Trophoblast cell (in vitro differentiated cells and primary cell): ENCODE measurements at regions not wholly inside any gene's neighbourhood (a gene's known extent, or its start where the extent isn't known, plus 50 kb on each side); places are given as distances from the start of the nearest gene placed in this dataset.

Experiments
- DNase-seq, 2 donors: peaks; one replicate each; pipeline ENCODE4 v3.0.0-alpha.2; 2016
- H2AFZ ChIP-seq: 2 replicates; pipeline ENCODE4 v1.6.1; 2013; ENCODE audit warnings: low read length, moderate library complexity, mild to moderate bottlenecking; ENCODE audit not compliant: insufficient read depth, poor library complexity
- H2AK5ac ChIP-seq: 2 replicates; pipeline ENCODE4 v1.6.1; 2013; ENCODE audit warnings: mild to moderate bottlenecking, low read length
- H2BK120ac ChIP-seq: 2 replicates; pipeline ENCODE4 v1.6.1; 2013; ENCODE audit warnings: low read length, mild to moderate bottlenecking, moderate library complexity; ENCODE audit not compliant: insufficient read depth, poor library complexity
- H2BK12ac ChIP-seq: 2 replicates; pipeline ENCODE4 v1.6.1; 2013; ENCODE audit warnings: mild to moderate bottlenecking, low read length, moderate library complexity
- H2BK5ac ChIP-seq: 2 replicates; pipeline ENCODE4 v1.6.1; 2013; ENCODE audit warnings: low read length, low read depth, moderate library complexity, mild to moderate bottlenecking; ENCODE audit not compliant: poor library complexity
- H3K14ac ChIP-seq: 2 replicates; pipeline ENCODE4 v1.6.1; 2013; ENCODE audit warnings: mild to moderate bottlenecking, low read length
- H3K18ac ChIP-seq: 2 replicates; pipeline ENCODE4 v1.6.1; 2013; ENCODE audit warnings: mild to moderate bottlenecking, low read length
- H3K23ac ChIP-seq: 2 replicates; pipeline ENCODE4 v1.6.1; 2013; ENCODE audit warnings: low read length
- H3K27ac ChIP-seq: 2 replicates; pipeline ENCODE4 v1.5.1; 2013; ENCODE audit warnings: low read depth, mild to moderate bottlenecking, inconsistent platforms, low read length, moderate library complexity
- H3K27me3 ChIP-seq: 2 replicates; pipeline ENCODE4 v1.6.1; 2013; ENCODE audit warnings: inconsistent platforms, mild to moderate bottlenecking, low read length, moderate library complexity; ENCODE audit not compliant: insufficient read depth
- H3K36me3 ChIP-seq, 2 experiments: 1 replicate in 1 of 2; 2 replicates in 1 of 2; pipeline ENCODE4 v1.6.1; 2013; ENCODE audit warnings: low read length in 2 of 2, mild to moderate bottlenecking in 2 of 2, moderate library complexity in 1 of 2; ENCODE audit not compliant: insufficient read depth in 2 of 2, control insufficient read depth in 1 of 2
- H3K4ac ChIP-seq: 2 replicates; pipeline ENCODE4 v1.6.1; 2013; ENCODE audit warnings: low read depth, mild to moderate bottlenecking, low read length, moderate library complexity
- H3K4me1 ChIP-seq, 2 experiments: 1 replicate in 1 of 2; 2 replicates in 1 of 2; pipeline ENCODE4 v1.6.1; 2013; ENCODE audit warnings: low read length in 2 of 2, mild to moderate bottlenecking in 2 of 2, moderate library complexity in 1 of 2; ENCODE audit not compliant: insufficient read depth in 2 of 2, control insufficient read depth in 1 of 2
- H3K4me2 ChIP-seq: 2 replicates; pipeline ENCODE4 v1.6.1; 2013; ENCODE audit warnings: inconsistent platforms, mild to moderate bottlenecking, low read length, moderate library complexity
- H3K4me3 ChIP-seq: 2 replicates; pipeline ENCODE4 v1.5.1; 2013; ENCODE audit warnings: mild to moderate bottlenecking, low read depth, low read length, inconsistent platforms
- H3K79me1 ChIP-seq: one replicate; pipeline ENCODE4 v1.6.1; 2013; ENCODE audit warnings: low read length
- H3K79me2 ChIP-seq: 2 replicates; pipeline ENCODE4 v1.6.1; 2013; ENCODE audit warnings: low read length, mild to moderate bottlenecking; ENCODE audit not compliant: control insufficient read depth, insufficient read depth, poor library complexity
- H3K9ac ChIP-seq: 2 replicates; pipeline ENCODE4 v1.6.1; 2013; ENCODE audit warnings: mild to moderate bottlenecking, low read length
- H3K9me3 ChIP-seq: 2 replicates; pipeline ENCODE4 v1.6.1; 2013; ENCODE audit warnings: low read depth, mild to moderate bottlenecking, control low read depth, inconsistent platforms, low read length; ENCODE audit not compliant: insufficient read depth
- H4K12ac ChIP-seq: 2 replicates; pipeline ENCODE4 v1.6.1; 2013; ENCODE audit warnings: low read depth, mild to moderate bottlenecking, low read length, moderate library complexity
- H4K8ac ChIP-seq: 2 replicates; pipeline ENCODE4 v1.6.1; 2013; ENCODE audit warnings: low read depth, mild to moderate bottlenecking, low read length, moderate library complexity
- H4K91ac ChIP-seq: one replicate; pipeline ENCODE4 v1.6.1; 2013; ENCODE audit warnings: low read depth, mild to moderate bottlenecking, low read length, moderate library complexity
- WGBS: extraction: QIAGEN DNeasy Blood & Tissue Kit; methylation state at CpG from one replicate; pipeline ENCODE4 v1.1.7; 2013; ENCODE audit warnings: missing lambda C conversion rate; ENCODE audit not compliant: insufficient read length, insufficient coverage; ENCODE audit errors: extremely low coverage; 5-methylcytosine and 5-hydroxymethylcytosine counted together

DNA sequence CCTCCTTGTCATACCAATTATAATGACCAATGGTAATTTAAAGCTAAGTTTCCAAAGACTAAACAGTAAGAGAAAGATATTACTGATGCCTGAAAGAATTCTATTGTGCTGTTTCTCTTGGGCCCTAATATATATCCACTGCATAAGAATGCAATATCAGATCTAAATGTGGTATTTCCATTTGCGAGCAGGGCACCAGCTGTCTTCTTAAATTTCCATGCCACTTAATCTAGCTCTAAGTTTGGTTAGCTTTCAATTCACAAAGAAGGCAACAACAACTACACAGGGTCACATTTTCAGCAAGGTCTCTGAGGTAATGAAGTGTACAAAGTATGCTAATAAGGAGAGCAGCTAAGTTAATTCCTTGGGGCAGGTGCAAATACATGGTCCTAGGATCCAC, 315.7 kb downstream of the GPR37 start:
- no peak overlapping the region for H3K4me3 ChIP-seq
- H3K4me1 ChIP-seq, result no peaks in the 10 kb centered on the region
- no peak overlapping the region for H2BK120ac ChIP-seq
- H4K8ac ChIP-seq, result no peak overlapping the region
- no peak overlapping the region for H3K14ac ChIP-seq
- H3K79me2 ChIP-seq, result no peaks in the 10 kb centered on the region
- H3K4me2 ChIP-seq, result no peak overlapping the region
- H3K9ac ChIP-seq, result no peak overlapping the region
- peak in 1 of 2 donors; percentile 31 for DNase-seq
- no peak overlapping the region for H3K27ac ChIP-seq
- no peak overlapping the region for H2AFZ ChIP-seq
- no CpG with 5 or more reads among the region's 1 CpG for WGBS
- no peak overlapping the region for H4K91ac ChIP-seq
- no peak overlapping the region for H3K23ac ChIP-seq
- no peaks in the 10 kb centered on the region for H3K27me3 ChIP-seq
- H3K18ac ChIP-seq, result no peak overlapping the region
- H3K9me3 ChIP-seq, result no peaks in the 10 kb centered on the region
- H4K12ac ChIP-seq, result no peak overlapping the region
- H2AK5ac ChIP-seq, result no peak overlapping the region
- H3K79me1 ChIP-seq, result no peaks in the 10 kb centered on the region
- no peak overlapping the region for H3K4ac ChIP-seq
- H3K36me3 ChIP-seq, result no peaks in the 10 kb centered on the region
- no peak overlapping the region for H2BK12ac ChIP-seq
- no peak overlapping the region for H2BK5ac ChIP-seq

DNA sequence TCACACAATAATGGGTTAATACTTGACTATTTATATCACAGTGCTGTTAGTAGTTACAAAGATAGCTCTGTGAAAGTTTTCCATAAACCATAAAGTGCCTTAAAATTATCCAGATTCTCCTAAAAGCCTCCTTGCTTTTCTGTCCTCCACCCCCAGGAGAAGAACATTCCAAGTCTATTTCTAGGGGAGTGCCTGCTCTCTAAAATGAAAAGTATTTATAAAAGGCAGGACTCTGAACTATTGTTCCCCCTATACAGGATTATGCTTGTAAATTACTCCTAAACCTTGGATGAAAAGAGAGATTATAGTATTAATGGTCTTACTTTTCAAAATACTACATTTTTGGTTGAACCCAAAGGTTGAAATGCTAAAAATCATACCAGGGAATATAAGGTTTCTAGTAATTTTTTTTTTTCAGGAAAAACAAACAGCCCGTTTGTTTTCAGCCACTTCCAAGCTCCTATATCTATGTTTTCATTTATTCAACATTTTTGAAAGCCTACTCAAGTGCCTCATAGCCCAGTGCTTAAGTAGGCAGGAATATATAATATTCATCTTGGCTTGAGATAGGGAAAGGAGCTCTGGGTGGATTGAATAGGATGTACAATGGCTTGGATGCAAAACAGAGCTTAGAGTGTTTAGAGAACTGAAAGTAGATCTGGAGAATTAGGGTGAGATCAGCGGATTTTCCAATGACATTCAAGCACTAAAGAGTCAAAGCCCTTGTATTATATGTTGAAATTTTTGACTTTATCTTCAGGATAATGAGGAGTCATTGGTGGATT, 320.7 kb downstream of the GPR37 start:
- Histone ChIP-seq H4K8ac (no peak overlapping the region), H3K23ac (no peak overlapping the region), H3K9me3 (no peaks in the 10 kb centered on the region), H3K79me2 (no peaks in the 10 kb centered on the region), H4K12ac (no peak overlapping the region), H3K4me2 (no peak overlapping the region), H2BK120ac (no peak overlapping the region), H2BK5ac (no peak overlapping the region), H3K14ac (no peak overlapping the region), H2BK12ac (no peak overlapping the region), H3K4ac (no peak overlapping the region), H2AK5ac (no peak overlapping the region), H3K27ac (no peak overlapping the region), H3K36me3 (no peaks in the 10 kb centered on the region), H3K4me3 (no peak overlapping the region), H4K91ac (no peak overlapping the region), H3K18ac (no peak overlapping the region), H3K9ac (no peak overlapping the region), H2AFZ (no peak overlapping the region), H3K27me3 (no peaks in the 10 kb centered on the region), H3K4me1 (no peaks in the 10 kb centered on the region), H3K79me1 (no peaks in the 10 kb centered on the region)
- DNase-seq, result no peak
- no CpG with 5 or more reads among the region's 2 CpGs for WGBS

DNA sequence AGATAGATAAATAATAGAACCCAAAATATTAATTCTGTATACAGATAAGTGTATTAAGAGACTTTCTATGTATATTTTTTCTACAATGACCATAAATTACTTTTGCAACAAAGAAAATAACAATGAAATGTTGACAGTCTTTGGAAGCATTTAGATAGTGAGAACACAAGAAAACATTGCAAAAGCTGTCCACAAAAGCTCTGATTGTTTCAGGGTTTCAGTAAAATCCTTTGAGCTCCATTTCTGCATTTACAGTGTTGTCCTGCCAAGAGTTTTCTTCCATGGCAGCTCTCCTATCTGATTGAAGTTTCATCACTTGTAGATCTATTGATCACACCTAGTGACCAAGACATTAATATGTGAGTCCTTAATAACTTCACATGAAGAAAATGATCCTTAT, 321.8 kb downstream of the GPR37 start:
- no peak overlapping the region for H4K91ac ChIP-seq
- no peak for DNase-seq
- H3K9ac ChIP-seq, result no peak overlapping the region

DNA sequence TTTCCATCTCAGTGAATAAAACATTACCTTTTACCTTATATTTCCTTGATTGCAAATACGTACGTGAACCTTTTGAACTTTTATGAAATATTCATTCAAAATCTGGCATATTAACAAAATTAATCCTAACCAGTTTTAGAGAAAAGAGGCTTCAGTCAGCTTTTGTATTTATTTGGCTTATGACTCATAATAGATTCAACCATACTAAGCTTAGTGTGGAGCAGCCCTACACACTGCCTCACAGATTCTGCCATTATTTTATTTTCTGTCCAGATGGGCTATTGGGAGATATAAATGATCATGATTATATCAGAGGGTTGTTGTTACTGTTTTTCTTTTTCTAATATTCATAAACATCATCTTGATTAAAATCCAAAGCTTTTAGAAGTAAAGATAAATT, 325.5 kb downstream of the GPR37 start:
- Histone ChIP-seq H3K4me1 (no peaks in the 10 kb centered on the region), H3K4me2 (no peak overlapping the region), H3K9ac (no peak overlapping the region), H3K27me3 (no peaks in the 10 kb centered on the region), H2AFZ (no peak overlapping the region), H3K79me2 (no peaks in the 10 kb centered on the region), H3K36me3 (no peaks in the 10 kb centered on the region), H2BK5ac (no peak overlapping the region), H2BK12ac (no peak overlapping the region), H3K4ac (no peak overlapping the region), H3K9me3 (no peaks in the 10 kb centered on the region), H2AK5ac (no peak overlapping the region), H4K91ac (no peak overlapping the region), H3K4me3 (no peak overlapping the region), H3K14ac (no peak overlapping the region), H4K8ac (no peak overlapping the region), H3K18ac (no peak overlapping the region), H2BK120ac (no peak overlapping the region), H3K27ac (no peak overlapping the region), H3K79me1 (no peaks in the 10 kb centered on the region), H3K23ac (no peak overlapping the region), H4K12ac (no peak overlapping the region)
- no CpG with 5 or more reads among the region's 2 CpGs for WGBS
- DNase-seq, result no peak

More for the DNA sequence above, 321.8 kb downstream of the GPR37 start:
- Histone ChIP-seq H4K12ac (no peak overlapping the region), H3K4me3 (no peak overlapping the region), H3K9me3 (no peaks in the 10 kb centered on the region), H3K4ac (no peak overlapping the region), H2BK120ac (no peak overlapping the region), H2AFZ (no peak overlapping the region), H2AK5ac (no peak overlapping the region), H3K27ac (no peak overlapping the region), H3K4me2 (no peak overlapping the region), H3K14ac (no peak overlapping the region), H4K8ac (no peak overlapping the region), H3K18ac (no peak overlapping the region), H3K36me3 (no peaks in the 10 kb centered on the region), H3K79me2 (no peaks in the 10 kb centered on the region), H3K23ac (no peak overlapping the region), H2BK5ac (no peak overlapping the region), H3K27me3 (no peaks in the 10 kb centered on the region), H2BK12ac (no peak overlapping the region), H3K4me1 (no peaks in the 10 kb centered on the region), H3K79me1 (no peaks in the 10 kb centered on the region)
